ENCODE measurements at regions not wholly inside any gene's neighbourhood (a gene's known extent, or its start where the extent isn't known, plus 50 kb on each side); places are given as distances from the start of the nearest gene placed in this dataset.

DNA sequence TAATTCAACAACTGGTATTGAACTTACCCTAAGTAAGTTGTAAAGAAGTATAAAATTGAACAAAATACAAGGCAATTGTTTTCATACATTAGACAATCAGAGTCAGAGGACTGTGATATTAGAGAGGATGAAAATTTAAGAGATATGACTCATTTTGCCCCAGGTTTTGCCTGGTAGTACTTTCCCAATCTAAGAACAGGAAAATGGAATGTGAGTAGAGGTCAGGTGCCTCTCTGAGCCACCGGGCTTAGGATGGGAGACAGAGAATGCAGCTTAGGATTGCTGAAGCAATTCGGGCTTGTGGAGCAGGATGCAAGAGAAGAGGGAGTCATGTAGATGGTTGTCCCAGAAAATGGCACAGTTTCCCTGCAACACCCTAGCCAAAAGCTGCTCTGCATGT, 219.7 kb upstream of the CHST9 start:
- TF ChIP-seq POLR2A (IDR thresholded peaks at IDR 0.05): no peak
- TF ChIP-seq, protein P1, sequence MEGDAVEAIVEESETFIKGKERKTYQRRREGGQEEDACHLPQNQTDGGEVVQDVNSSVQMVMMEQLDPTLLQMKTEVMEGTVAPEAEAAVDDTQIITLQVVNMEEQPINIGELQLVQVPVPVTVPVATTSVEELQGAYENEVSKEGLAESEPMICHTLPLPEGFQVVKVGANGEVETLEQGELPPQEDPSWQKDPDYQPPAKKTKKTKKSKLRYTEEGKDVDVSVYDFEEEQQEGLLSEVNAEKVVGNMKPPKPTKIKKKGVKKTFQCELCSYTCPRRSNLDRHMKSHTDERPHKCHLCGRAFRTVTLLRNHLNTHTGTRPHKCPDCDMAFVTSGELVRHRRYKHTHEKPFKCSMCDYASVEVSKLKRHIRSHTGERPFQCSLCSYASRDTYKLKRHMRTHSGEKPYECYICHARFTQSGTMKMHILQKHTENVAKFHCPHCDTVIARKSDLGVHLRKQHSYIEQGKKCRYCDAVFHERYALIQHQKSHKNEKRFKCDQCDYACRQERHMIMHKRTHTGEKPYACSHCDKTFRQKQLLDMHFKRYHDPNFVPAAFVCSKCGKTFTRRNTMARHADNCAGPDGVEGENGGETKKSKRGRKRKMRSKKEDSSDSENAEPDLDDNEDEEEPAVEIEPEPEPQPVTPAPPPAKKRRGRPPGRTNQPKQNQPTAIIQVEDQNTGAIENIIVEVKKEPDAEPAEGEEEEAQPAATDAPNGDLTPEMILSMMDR (IDR thresholded peaks at IDR 0.05): no peak
- H3K27me3 ChIP-seq: no peaks in the 10 kb centered on the region
- intact Hi-C loops (cut with DNase I): no loop called here
- WGBS, 4 donors: 65 to 81% (median 76%) methylated on average over 2 of the region's 2 CpGs
- no peak for ATAC-seq
- no peak overlapping the region for H3K27ac ChIP-seq
- no peaks in the 10 kb centered on the region for H3K9me3 ChIP-seq
- no peaks in the 10 kb centered on the region for H3K36me3 ChIP-seq
- no peak for DNase-seq
- no peaks in the 10 kb centered on the region for H3K4me1 ChIP-seq
- H3K4me3 ChIP-seq: no peak overlapping the region

GRCh38 chr18:27400001-27400400, 214.9 kb upstream of the CHST9 start:
- H3K9me3 ChIP-seq: no peaks in the 10 kb centered on the region
- intact Hi-C loops (cut with DNase I): no loop called here
- 54 to 60% (median 56%) methylated on average over 9 of the region's 9 CpGs for WGBS, 4 donors
- H3K4me3 ChIP-seq: no peak overlapping the region
- H3K27me3 ChIP-seq: no peaks in the 10 kb centered on the region
- ATAC-seq (no peak), DNase-seq (peak in 1 of 5 donors; percentile 19)
- H3K27ac ChIP-seq: no peak overlapping the region
- no peaks in the 10 kb centered on the region for H3K4me1 ChIP-seq
- no peaks in the 10 kb centered on the region for H3K36me3 ChIP-seq
- no peak for TF ChIP-seq POLR2A (IDR thresholded peaks at IDR 0.05)
- TF ChIP-seq, protein P1 (IDR thresholded peaks at IDR 0.05): no peak

- H3K4me1 ChIP-seq: no peaks in the 10 kb centered on the region
- no peak for ATAC-seq
These were observed 210.6 kb upstream of the CHST9 start for GRCh38 chr18:27395752-27396151.

GRCh38 chr18:27394687-27395086, 209.6 kb upstream of the CHST9 start:
- Histone ChIP-seq H3K36me3 (no peaks in the 10 kb centered on the region), H3K27me3 (no peaks in the 10 kb centered on the region), H3K4me1 (no peaks in the 10 kb centered on the region), H3K9me3 (peaks cover 0 to 10% (median 0%) of the 10 kb centered on the region in 12 donors), H3K4me3 (no peak overlapping the region), H3K27ac (no peak overlapping the region)
- WGBS, 4 donors: 70 to 78% (median 73%) methylated on average over 3 of the region's 3 CpGs
- ATAC-seq (no peak), DNase-seq (no peak)
- intact Hi-C loops (cut with DNase I): no loop called here
- TF ChIP-seq, protein P1 (IDR thresholded peaks at IDR 0.05): no peak
- no peak for TF ChIP-seq POLR2A (IDR thresholded peaks at IDR 0.05)

More at GRCh38 chr18:27395752-27396151, 210.6 kb upstream of the CHST9 start:
- H3K27me3 ChIP-seq: no peaks in the 10 kb centered on the region
- H3K36me3 ChIP-seq: no peaks in the 10 kb centered on the region
- no peak for TF ChIP-seq POLR2A (IDR thresholded peaks at IDR 0.05)
- TF ChIP-seq, protein P1 (IDR thresholded peaks at IDR 0.05): no peak
- no peaks in the 10 kb centered on the region for H3K9me3 ChIP-seq
- H3K4me3 ChIP-seq: no peak overlapping the region
- DNase-seq: no peak
- WGBS, 4 donors: 62 to 77% (median 67%) methylated on average over 1 of the region's 1 CpG
- H3K27ac ChIP-seq: no peak overlapping the region
- intact Hi-C loops (cut with DNase I): no loop called here
